H1 (cell line): ENCODE measurements at regions not wholly inside any gene's neighbourhood (a gene's known extent, or its start where the extent isn't known, plus 50 kb on each side); places are given as distances from the start of the nearest gene placed in this dataset.

ENCODE experiments used
- CBX5 ChIP-seq: fragments of 300-800, 300-1000 bp; sonication (generic); IDR thresholded peaks from 2 replicates; pipeline ENCODE4 v1.7.1; 2016; ENCODE audit warnings: antibody characterized with exemption, low read length, low read depth
- CREB1 ChIP-seq: IDR thresholded peaks from 2 replicates; pipeline ENCODE4 v1.6.1; 2012; ENCODE audit warnings: inconsistent platforms
- FOSL1 ChIP-seq: IDR thresholded peaks from 2 replicates; pipeline ENCODE4 v1.6.1; 2011; ENCODE audit warnings: mild to moderate bottlenecking, low read depth, low read length, moderate library complexity; ENCODE audit not compliant: insufficient read depth
- POU5F1 ChIP-seq: IDR thresholded peaks from 2 replicates; pipeline ENCODE4 v1.6.1; 2011; ENCODE audit warnings: low read depth, mild to moderate bottlenecking, low read length, moderate library complexity
- SIX5 ChIP-seq: IDR thresholded peaks from 2 replicates; pipeline ENCODE4 v1.6.1; 2011; ENCODE audit warnings: mild to moderate bottlenecking, low read depth, low read length
- TBP ChIP-seq: IDR thresholded peaks from 2 replicates; pipeline ENCODE4 v1.6.1; 2011; ENCODE audit warnings: low read depth, low read length, improper control_type of control experiment

DNA sequence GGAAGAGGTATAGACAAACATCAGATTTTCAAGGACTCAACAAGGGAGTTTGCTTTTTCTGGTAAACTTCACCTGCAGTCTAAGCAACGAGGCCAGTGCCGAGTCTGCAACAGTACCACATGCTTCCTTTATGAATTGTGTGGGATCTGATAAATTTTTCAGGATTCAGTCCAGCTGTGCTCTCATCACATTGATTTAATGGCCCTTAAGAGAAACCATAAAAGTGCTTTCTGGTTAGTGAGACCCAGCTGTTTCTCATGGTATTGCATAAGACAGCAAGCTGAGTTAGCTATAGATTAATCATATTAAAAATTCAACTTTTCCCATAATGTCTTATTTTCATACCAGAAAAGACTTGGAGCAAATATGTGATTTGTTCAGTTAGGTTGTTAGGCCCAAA lies 291.4 kb downstream of the CENPW start (continued):
- TF ChIP-seq POU5F1 (no peak), FOSL1 (no peak), SIX5 (no peak), CBX5 (no peak), TBP (no peak), CREB1 (no peak)
- TF ChIP-seq, all 59 proteins: peak for 0
